ENCODE measurements at regions not wholly inside any gene's neighbourhood (a gene's known extent, or its start where the extent isn't known, plus 50 kb on each side); places are given as distances from the start of the nearest gene placed in this dataset.
A peak's percentile ranks its signal among the peaks of the same experiment; 100 is the strongest.
"Not testable (repeated sequence)": the region's sequence is repeated elsewhere in the genome, so short reads cannot be mapped to it uniquely, and the experiment has no call there.

- H3K27me3 ChIP-seq (ENCODE audit: control insufficient read depth, insufficient read depth, low read length, poor library complexity, severe bottlenecking) = peaks cover 11% of the 10 kb centered on the region
- H3K4me1 Mint-ChIP-seq = peaks cover 4% of the 10 kb centered on the region
- H3K9me3 ChIP-seq (ENCODE audit: control insufficient read depth, low read length) = peaks cover 50% of the 10 kb centered on the region
- no peaks in the 10 kb centered on the region for H3K4me1 ChIP-seq (ENCODE audit: control insufficient read depth, insufficient read depth, low read length)
- peak overlapping the region; percentile 10 for H3K4me3 ChIP-seq (ENCODE audit: low read length)
- no peak overlapping the region for H3K27ac Mint-ChIP-seq
- H3K9me3 Mint-ChIP-seq = peaks cover 47% of the 10 kb centered on the region
- no peak for TF ChIP-seq CTCF (conservative IDR thresholded peaks at IDR 0.05)
- H3K36me3 ChIP-seq (ENCODE audit: control insufficient read depth, insufficient read depth, low read length) = no peaks in the 10 kb centered on the region
- H3K9ac ChIP-seq (ENCODE audit: extremely low read depth, low read length, poor library complexity, severe bottlenecking) = no peak overlapping the region
- H3K36me3 Mint-ChIP-seq (ENCODE audit: low read depth) = peaks cover 10% of the 10 kb centered on the region
- DNase-seq = no peak
- H3K4me3 Mint-ChIP-seq = no peak overlapping the region
- peaks cover 15% of the 10 kb centered on the region for H3K27me3 Mint-ChIP-seq (ENCODE audit: insufficient read depth)
- WGBS, 2 experiments (ENCODE audit: insufficient coverage in 1 of 2, insufficient read length in 1 of 2) = 87 to 91% methylated on average over 3 to 4 of the region's 4 CpGs
- H3K27ac ChIP-seq (ENCODE audit: low read depth, low read length) = no peak overlapping the region
These were observed 837.7 kb downstream of the REEP3 start for GRCh38 chr10:64358907-64359306.

DNA sequence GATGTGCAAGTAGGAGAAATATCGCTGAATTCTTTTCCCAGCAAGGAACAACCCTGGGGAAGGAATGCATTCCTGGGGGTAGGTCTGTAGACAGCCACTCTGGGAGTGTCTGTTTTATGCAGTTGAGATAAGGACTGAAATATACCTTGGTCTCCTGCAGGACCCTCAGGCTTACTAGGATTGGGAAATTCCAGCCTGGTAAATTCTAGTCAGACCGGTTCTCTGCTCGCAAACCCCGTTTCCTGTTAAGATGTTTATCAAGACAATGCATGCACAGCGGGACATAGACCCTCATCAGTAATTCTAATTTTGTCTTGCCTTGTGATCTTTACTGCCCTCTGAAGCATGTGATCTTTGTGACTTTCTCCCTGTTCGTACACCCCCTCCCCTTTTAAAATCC lies 839.0 kb downstream of the REEP3 start:
- H3K9ac ChIP-seq (ENCODE audit: extremely low read depth, low read length, poor library complexity, severe bottlenecking); H3K27me3 ChIP-seq (ENCODE audit: control insufficient read depth, insufficient read depth, low read length, poor library complexity, severe bottlenecking); H3K36me3 ChIP-seq (ENCODE audit: control insufficient read depth, insufficient read depth, low read length); H3K27ac Mint-ChIP-seq; H3K4me3 ChIP-seq (ENCODE audit: low read length); H3K4me1 ChIP-seq (ENCODE audit: control insufficient read depth, insufficient read depth, low read length); H3K4me1 Mint-ChIP-seq; DNase-seq; H3K27me3 Mint-ChIP-seq (ENCODE audit: insufficient read depth); H3K4me3 Mint-ChIP-seq; H3K27ac ChIP-seq (ENCODE audit: low read depth, low read length): not testable (repeated sequence)
- H3K9me3 ChIP-seq (ENCODE audit: control insufficient read depth, low read length) = peaks cover 52% of the 10 kb centered on the region
- Mint-ChIP-seq H3K9me3 (peaks cover 47% of the 10 kb centered on the region), H3K36me3 (ENCODE audit: low read depth) (peaks cover 10% of the 10 kb centered on the region)
- 95% methylated on average over 5 to 6 of the region's 6 CpGs for WGBS, 2 experiments (ENCODE audit: insufficient coverage in 1 of 2, insufficient read length in 1 of 2)

DNA sequence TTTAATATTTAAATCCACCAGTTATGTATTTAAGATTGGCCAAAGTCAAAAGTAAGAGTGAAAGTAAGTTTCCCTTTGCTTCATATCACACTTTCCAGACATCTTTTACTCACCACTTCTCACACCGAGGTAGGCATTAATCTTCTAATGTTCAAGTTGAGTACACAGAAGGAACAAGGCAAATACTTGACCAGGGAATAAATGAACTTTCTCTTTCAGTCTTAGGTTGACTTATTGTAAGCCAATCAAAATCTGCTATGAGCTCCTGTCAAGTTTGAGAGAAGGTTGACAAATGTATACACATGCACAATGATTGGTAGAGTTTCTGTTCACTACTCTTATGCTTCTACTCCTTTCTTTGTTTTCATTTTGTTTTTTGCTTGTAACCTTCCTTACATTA lies 842.5 kb downstream of the REEP3 start:
- TF ChIP-seq CTCF (conservative IDR thresholded peaks at IDR 0.05) = no peak
- no peak overlapping the region for H3K4me3 ChIP-seq (ENCODE audit: low read length)

DNA sequence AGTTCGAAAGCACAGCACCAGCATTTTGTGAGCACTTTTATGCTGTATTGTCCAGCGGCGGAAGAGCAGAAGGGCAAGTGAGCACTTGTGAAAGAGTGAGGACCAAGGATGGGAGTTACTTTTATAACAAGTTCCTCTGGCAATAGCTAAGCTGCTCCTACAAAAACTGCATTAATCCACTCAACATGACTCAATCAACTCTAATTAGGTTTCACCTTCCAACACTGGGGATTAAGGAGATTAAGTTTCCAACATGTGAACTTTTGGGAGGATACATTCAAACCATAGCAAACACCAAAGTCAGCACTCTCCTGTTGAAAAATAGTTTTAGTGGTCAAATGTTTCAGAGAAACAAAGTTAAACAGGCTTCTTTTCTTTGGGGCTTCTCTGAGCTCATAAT lies 844.5 kb downstream of the REEP3 start:
- no peak for TF ChIP-seq CTCF (conservative IDR thresholded peaks at IDR 0.05)
- H3K27me3 ChIP-seq (ENCODE audit: control insufficient read depth, insufficient read depth, low read length, poor library complexity, severe bottlenecking) = no peaks in the 10 kb centered on the region
- H3K4me1 ChIP-seq (ENCODE audit: control insufficient read depth, insufficient read depth, low read length) = peaks cover 7% of the 10 kb centered on the region
- Mint-ChIP-seq H3K9me3 (peaks cover 14% of the 10 kb centered on the region), H3K27ac (no peak overlapping the region), H3K4me1 (peaks cover 17% of the 10 kb centered on the region), H3K36me3 (ENCODE audit: low read depth) (peaks cover under 1% of the 10 kb centered on the region), H3K4me3 (no peak overlapping the region), H3K27me3 (ENCODE audit: insufficient read depth) (no peaks in the 10 kb centered on the region)
- 96 to 100% methylated on average over 3 of the region's 3 CpGs for WGBS, 2 experiments (ENCODE audit: insufficient coverage in 1 of 2, insufficient read length in 1 of 2)
- no peak for DNase-seq
- no peak overlapping the region for H3K27ac ChIP-seq (ENCODE audit: low read depth, low read length)
- H3K9ac ChIP-seq (ENCODE audit: extremely low read depth, low read length, poor library complexity, severe bottlenecking) = no peak overlapping the region
- peaks cover 16% of the 10 kb centered on the region for H3K9me3 ChIP-seq (ENCODE audit: control insufficient read depth, low read length)
- no peaks in the 10 kb centered on the region for H3K36me3 ChIP-seq (ENCODE audit: control insufficient read depth, insufficient read depth, low read length)
- no peak overlapping the region for H3K4me3 ChIP-seq (ENCODE audit: low read length)

More for the DNA sequence above, 842.5 kb downstream of the REEP3 start:
- H3K36me3 Mint-ChIP-seq (ENCODE audit: low read depth) = peaks cover 8% of the 10 kb centered on the region
- Histone ChIP-seq H3K27me3 (ENCODE audit: control insufficient read depth, insufficient read depth, low read length, poor library complexity, severe bottlenecking) (no peaks in the 10 kb centered on the region), H3K36me3 (ENCODE audit: control insufficient read depth, insufficient read depth, low read length) (no peaks in the 10 kb centered on the region), H3K4me1 (ENCODE audit: control insufficient read depth, insufficient read depth, low read length) (peaks cover 4% of the 10 kb centered on the region), H3K9me3 (ENCODE audit: control insufficient read depth, low read length) (peaks cover 36% of the 10 kb centered on the region), H3K9ac (ENCODE audit: extremely low read depth, low read length, poor library complexity, severe bottlenecking) (no peak overlapping the region), H3K27ac (ENCODE audit: low read depth, low read length) (no peak overlapping the region)
- peaks cover 14% of the 10 kb centered on the region for H3K4me1 Mint-ChIP-seq
- no peak for DNase-seq
- H3K27me3 Mint-ChIP-seq (ENCODE audit: insufficient read depth) = no peaks in the 10 kb centered on the region
- WGBS, 2 experiments (ENCODE audit: insufficient coverage in 1 of 2, insufficient read length in 1 of 2) = 92 to 100% methylated on average over 1 of the region's 1 CpG
- peaks cover 32% of the 10 kb centered on the region for H3K9me3 Mint-ChIP-seq
- no peak overlapping the region for H3K4me3 Mint-ChIP-seq
- H3K27ac Mint-ChIP-seq = no peak overlapping the region
